Fibroblast of the conjunctiva (primary cell): ENCODE measurements at regions not wholly inside any gene's neighbourhood (a gene's known extent, or its start where the extent isn't known, plus 50 kb on each side); places are given as distances from the start of the nearest gene placed in this dataset.

Experiments
- DNase-seq: peaks from one replicate; pipeline ENCODE4 v3.0.0-alpha.2; 2010; ENCODE audit warnings: low read depth

DNA sequence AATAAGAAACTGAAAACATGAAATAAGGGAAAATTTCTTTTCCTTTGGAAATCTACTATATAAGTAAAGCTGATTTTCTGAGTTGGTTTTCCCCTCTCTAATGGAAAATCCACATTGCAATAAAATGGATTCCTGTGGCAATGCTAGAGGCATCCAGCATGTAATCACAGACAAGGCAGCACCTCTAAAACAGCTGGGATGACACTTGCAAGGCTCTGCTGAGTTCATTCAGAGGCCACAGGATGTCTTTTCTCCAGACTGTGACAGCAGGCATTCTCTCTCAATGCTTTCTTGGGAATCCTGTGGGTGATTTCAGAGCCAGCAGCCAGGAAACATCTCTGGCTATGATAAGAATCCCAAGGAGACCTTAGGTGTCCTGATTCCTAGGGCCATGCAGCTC lies 201.3 kb upstream of the BLID start:
- no peak for DNase-seq

DNA sequence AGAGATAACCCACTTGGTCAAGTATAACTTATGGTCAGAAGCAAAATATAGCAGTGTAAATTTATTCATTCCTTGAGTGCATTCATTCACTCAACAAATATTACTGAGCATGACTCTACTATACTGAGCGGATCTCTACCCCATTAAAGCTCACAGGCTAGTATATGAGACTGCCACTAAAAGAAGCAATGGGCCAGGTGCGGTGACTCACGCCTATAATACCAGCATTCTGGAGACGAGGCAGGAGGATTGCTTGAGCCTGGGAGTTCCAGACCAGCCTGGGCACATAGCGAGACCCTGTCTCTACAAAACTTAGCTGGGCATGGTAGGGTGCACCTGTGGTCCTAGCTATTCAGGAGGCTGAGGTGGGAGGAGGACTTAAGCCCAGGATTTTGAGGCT lies 197.6 kb upstream of the BLID start:
- no peak for DNase-seq

GRCh38 chr11:122311216-122311755 lies 195.3 kb upstream of the BLID start:
- DNase-seq = no peak

GRCh38 chr11:122310766-122311165 lies 194.8 kb upstream of the BLID start:
- no peak for DNase-seq

- no peak for DNase-seq
These were observed 193.4 kb upstream of the BLID start for GRCh38 chr11:122309262-122309925.

DNA sequence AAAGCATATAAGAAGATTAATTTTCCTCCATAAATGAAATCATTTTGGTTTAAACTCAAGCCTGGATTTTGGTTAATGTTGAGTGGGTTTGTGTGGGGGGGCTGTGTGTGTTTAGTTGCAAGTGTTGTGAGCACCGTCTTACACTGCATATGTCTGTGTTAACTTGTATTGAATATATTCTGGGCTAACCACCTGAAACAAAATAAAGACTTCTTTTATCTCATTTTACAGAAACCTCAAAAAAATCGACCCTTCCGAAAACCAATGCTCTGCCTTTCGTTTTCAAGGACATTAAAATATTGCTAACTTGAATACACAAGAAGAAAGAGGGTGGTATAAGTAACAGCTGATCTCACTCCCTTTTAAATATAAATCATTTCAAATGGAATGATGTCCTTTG lies 192.2 kb upstream of the BLID start:
- DNase-seq = no peak

GRCh38 chr11:122307476-122308035 lies 191.5 kb upstream of the BLID start:
- DNase-seq = no peak

DNA sequence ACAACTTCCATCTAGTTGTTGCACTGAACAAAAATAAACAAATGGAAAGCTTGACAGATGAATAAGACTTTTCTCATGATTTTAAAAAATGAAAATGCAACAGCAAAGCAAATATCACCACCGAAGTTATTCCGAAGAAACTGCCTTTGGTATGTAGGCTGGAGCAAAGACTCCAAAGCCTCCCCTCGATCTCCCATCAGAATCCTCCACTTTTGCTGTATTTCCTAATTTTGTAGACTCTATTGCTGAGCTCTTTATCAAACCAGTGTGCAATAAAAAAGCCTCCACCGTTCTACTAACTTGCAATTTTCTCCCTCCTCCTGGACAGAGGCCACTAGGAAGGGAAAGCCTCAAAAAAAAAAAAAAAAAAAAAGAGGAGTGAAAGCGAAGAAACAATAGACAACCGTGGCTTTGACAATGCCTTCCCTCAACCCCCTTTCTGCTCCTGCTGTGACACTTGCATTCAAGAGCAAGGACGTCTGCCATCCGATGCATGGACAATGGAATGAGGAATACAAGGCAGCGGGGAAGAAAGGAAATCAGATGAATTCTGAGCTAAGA lies 190.9 kb upstream of the BLID start:
- DNase-seq = no peak

DNA sequence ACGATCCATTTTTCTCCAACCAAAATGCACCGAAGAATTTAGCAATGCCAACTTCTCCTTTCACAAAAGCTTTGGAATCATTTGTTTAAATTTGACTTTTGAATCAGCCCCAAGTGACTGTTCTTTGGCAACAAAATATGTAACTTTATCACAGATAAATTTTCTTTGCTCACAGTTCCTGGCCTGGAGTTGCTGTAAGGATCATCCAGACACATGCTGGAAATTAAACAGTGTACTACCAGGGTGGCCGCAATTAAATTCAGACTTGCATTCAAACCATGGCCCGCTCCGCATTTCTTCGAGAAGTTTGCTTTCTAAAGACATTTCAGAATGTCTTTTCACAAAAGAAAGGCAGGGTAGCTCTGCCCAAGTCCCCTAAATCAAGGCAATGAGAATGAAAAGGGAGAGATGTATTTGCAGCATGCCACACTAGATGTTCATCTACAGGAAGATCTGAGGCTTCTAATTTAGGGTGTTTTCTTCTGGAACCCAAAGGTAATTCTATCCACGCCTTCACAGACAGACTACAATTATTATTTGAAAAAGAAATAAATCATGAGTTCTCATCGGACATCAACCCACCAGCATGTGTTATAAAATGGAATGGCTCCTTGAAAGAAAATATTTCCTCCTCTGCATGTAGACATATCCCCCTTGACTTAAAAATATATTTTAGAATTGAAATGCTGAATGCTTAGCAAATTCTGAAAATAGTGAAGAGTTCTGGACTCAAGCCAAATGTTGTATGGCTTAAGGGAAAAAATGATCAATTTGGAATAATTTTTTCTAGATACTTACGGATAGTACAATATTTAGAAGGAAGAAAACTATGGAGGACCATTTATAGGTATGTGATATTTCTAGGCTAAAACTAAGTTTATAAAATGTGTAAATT lies 189.7 kb upstream of the BLID start:
- DNase-seq = no peak

DNA sequence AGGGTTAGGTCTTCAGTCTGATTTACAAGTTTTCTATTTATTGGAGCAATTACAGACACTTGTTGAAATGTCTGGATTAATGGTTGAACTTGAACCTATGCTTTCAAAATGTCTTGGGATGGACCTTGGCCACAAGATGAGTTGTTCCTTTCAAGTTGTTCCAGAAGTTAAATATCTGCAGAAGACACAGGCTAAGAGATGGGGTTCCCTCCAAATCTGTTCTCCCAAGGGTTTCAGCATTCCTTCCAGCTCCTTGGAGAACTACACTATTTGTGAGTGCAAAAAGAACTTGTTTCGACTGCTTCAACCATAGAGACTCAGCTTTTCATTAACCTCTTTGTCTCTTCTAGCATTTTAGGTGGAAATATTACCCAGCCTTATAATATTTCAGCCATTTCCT lies 189.0 kb upstream of the BLID start:
- no peak for DNase-seq

GRCh38 chr11:122304306-122304705 lies 188.3 kb upstream of the BLID start:
- no peak for DNase-seq

DNA sequence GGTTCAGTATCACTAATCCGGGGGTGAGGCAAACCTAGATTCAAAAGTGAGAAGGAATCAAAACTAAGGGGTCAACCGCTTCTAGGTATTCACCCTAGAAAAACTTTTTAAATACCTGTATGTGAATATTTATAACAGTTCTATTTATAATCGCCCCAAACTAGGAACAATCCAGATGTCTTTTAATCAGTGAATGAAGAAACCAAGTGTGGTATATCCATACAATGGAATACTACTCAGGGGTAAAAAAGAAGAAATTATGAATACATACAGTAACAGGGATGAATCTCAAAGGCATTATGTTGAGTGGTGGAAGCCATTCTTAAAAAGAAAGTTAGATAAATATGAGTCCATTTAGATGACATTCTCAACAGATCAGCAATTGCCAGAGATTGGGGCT lies 178.0 kb upstream of the BLID start:
- no peak for DNase-seq

- no peak for DNase-seq
These were observed 177.4 kb upstream of the BLID start for GRCh38 chr11:122293296-122294023.

DNA sequence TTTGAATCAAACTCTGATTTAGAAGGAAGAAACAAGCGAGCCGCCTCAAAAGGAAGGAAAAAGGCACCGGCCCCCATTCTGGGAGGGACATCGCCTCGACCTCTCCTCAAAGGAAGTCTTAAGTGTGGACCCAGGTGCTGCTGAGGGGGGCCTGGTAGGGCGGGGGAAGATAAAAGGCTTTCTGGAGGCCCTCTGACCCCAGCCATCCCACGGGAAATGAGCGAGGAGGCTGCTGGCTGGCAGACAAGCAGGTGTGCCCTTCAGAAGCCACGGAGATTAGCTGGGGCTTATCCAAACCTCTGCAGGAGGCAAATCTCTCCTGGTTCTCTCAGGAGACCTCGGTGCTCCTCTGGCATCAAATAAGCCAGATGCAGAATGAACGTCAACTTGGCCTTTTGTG lies 171.4 kb upstream of the BLID start:
- no peak for DNase-seq

DNA sequence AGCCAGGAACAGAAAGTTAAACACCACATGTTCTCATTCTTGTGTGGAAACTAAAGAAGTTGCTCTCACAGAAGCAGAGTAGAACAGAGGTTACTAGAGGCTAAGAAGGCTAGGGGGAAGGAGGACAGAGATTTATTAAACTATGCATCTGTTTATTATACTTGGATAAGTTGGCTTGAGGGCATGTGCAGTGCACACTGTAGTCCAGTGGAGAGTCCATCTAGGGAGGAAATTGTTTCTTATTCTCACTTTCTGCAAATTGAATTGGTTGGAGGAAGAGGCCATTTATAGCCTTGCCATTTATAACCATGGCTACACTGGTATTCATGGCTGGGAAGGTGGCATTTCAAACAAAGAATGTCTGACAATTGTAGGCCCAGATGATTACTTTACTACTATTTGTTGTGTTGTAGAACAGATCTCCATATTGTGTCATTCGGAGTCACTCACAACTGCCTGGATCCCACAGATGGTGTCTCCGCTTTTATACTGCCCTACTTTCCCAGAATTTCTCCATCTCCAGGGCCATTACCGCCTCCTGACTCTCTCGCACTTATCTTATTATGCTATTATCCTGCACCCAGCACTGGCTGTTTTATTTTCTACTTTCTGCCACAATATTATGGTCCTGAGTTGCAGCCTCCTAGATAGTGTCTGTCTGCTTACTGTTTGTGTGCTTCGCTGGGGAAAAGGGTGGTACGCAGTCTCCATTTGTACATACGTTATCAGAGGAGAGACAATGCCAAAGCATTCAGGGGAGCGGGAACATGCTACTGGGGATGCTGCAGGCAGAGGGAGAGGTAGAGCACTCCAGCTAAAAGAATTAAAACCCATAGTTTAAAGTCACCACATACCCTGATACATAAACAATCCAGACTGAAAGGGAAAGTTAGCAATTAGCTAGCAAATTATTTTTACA lies 169.3 kb upstream of the BLID start:
- no peak for DNase-seq

DNA sequence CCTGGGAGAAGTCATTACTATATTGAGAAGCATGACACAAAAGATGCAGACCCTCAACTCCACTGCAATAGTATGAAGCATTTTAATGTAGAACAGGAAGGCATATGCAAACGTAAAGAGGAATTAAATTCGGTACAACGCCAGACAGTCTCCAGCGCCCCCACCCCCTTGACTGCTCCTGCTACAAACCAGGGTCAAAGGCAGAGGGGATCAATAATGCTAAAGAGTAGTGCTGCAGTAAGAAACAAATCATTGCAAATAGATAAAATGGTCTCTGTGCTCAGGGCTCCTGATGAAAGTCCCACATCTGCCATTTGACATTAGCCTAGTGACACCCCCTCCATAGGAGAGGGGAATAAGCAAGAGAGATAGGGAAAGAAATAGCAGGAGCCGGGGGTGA lies 164.9 kb upstream of the BLID start:
- DNase-seq = no peak

- DNase-seq = no peak
These were observed 163.2 kb upstream of the BLID start for GRCh38 chr11:122279194-122279593.

- no peak for DNase-seq
These were observed 161.5 kb upstream of the BLID start for GRCh38 chr11:122277493-122277892.

DNA sequence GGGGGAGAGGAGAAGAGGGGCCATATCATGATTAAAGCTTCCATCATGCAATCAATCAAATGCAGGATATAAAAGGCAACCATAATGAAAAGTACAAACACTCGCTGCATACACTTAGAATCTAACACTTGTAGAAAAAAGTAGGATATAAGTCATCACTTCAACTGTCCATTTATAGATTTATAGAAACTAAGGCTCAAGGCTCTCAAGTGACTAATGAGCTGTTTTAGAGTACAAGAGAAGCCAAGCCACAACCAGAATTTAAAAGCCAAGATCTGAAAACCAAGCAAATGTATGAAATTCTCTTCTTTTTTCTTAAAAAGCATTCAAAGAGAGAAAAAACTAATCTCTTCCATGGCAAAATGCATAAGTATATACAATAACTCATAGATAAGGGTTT lies 160.2 kb upstream of the BLID start:
- DNase-seq = no peak

DNA sequence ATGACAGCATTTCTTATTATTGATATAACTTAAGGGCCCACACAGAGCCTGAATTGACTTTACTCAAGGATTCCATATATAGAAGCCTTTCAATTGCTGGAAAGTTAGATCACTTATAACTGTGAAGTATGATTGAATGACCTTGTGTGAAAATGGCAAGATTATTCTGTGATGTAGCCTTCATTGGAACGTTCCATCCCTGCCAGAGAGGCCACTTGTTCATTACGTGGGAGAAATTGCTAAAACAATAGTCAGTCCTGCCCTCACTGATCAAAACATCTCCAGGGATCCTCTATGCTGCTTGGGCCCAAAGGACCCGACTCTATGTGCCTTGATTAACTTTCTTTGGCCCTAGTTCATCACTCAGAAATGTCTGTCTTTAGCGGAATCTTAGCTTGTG lies 159.5 kb upstream of the BLID start:
- DNase-seq = no peak
